GM18870 (cell line): ENCODE measurements at regions not wholly inside any gene's neighbourhood (a gene's known extent, or its start where the extent isn't known, plus 50 kb on each side); places are given as distances from the start of the nearest gene placed in this dataset.
"Not testable (repeated sequence)": the region's sequence is repeated elsewhere in the genome, so short reads cannot be mapped to it uniquely, and the experiment has no call there.

Source experiments
- ATAC-seq: cut with Tn5 transposase; IDR thresholded peaks from one replicate; pipeline ENCODE4 v1.9.1; 2021; ENCODE audit warnings: moderate library complexity; ENCODE audit not compliant: unreplicated experiment

- no peak for ATAC-seq
These were observed 826.5 kb downstream of the KCNA4 start for GRCh38 chr11:29190313-29190712.

DNA sequence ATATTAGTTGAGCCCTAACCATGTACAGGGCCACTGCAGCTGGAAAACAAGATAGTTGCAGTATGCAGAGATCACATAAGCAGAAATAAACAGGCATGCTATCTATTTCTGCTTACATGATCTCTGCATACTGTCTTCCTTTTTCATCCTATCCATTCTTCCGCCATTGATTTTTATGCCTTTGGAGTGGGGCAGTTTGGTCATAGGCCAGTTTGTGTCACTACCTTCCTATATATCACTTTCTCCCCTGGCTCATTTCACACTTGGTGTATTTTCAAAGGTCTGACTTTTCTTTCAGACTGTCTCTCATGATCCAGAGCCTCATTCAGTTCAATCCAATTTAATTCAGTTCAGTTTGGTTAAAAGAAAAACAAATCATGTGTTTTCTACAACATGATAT lies 829.6 kb downstream of the KCNA4 start:
- ATAC-seq = no peak

GRCh38 chr11:29184939-29185890 lies 831.6 kb downstream of the KCNA4 start:
- no peak for ATAC-seq

DNA sequence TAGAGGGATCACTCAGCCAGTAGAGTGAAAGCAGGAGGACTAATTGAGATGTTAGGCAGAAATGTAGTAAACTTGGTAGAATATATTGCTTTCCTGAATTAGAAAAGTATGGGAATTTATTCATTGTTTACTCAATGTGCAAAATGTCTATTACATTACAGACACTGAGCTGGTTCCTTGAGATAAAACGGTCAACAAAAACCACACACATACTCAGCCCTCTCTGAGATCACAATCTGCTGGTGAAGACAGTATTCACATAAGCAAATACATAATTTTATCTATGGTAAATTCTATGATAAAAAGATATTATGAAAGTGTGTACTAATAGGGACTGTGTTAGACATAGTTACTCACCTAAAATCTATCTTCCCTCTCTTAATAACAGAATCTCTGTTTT lies 833.5 kb downstream of the KCNA4 start:
- ATAC-seq = no peak

DNA sequence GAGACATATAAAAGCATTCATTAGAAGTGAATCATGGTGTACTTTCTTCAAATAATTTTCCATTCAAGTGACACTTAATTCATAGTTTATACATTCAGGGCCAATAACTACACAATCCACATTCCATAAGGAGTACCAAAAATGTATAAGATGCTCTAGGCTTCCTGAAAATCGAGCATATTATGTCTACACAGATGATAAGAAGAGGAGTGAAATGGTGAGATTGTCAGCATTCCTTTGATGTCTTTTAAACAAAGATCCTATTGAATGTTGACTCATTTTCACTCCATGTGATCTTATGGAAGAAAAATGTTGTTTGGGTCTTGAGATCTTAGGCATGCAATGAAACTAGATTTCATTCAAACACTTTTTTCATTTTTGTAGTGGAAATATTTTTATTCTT lies 843.2 kb downstream of the KCNA4 start:
- ATAC-seq = no peak

DNA sequence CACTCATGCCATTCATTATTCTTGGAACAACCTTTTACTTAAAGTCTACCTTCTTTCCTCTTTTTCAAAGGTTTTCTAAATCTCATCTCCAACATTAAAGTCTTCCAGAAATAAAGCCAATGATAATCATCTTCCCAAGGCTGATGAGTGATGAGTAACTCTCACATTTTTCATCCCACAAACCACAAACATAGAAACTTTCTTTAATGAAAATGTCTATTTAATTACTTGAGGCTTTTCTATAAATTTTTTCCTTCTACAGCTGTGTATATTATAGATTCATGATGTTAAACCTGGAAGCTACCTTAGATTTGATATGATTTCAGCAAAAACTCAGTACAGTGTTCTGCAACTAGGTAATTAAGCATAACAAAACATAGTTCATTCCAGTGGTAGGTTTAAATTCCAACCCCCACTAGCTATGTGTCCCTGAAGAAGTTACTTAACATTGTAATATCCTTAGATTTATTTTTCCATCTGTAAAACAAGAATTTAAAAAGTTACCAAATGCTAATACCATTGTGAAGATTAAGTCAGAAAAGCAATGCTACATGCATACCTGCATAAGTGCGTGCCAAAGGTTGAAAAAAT lies 845.4 kb downstream of the KCNA4 start:
- ATAC-seq = no peak

GRCh38 chr11:29166306-29166705 lies 850.5 kb downstream of the KCNA4 start:
- no peak for ATAC-seq

- no peak for ATAC-seq
These were observed 853.6 kb downstream of the KCNA4 start for GRCh38 chr11:29163231-29163630.

DNA sequence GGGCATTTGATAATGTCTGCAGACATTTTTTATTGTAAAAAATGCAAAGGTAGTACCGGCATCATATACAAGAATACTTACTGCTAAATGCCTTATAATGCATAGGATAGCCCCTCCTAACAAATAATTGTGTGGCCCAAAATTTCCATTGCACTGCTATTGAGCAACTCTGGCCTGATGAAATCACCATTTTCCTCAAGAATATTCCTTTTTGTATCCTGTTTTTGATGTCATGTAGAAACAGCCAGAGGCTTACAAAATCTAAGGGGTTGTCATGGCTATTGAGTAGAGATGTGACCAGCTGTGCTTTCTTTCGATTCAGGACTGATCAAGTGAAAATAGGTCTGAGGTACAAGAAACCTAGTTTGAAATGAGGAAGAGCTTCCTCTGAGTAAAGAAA lies 854.3 kb downstream of the KCNA4 start:
- no peak for ATAC-seq

DNA sequence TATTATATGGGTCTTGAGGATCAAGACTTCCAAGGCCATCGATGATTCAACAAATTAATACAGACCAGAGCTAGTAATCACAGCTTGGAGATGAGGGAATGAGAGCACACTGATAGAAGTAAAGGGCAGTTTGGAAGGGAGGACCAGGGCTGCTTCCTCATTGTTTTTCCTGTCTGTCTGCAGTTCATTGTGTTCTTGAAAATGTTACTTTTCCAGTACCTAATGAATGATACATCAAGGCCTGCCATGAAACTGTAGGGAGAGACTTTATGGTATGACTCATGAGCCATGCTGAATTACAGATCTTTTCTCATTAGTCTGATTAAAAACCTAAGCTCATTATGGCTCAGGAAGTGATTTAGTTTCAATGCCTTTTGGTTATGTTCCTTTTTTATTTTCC lies 855.6 kb downstream of the KCNA4 start:
- ATAC-seq = no peak

GRCh38 chr11:29159552-29160465 lies 857.0 kb downstream of the KCNA4 start:
- peak; percentile 93 for ATAC-seq

DNA sequence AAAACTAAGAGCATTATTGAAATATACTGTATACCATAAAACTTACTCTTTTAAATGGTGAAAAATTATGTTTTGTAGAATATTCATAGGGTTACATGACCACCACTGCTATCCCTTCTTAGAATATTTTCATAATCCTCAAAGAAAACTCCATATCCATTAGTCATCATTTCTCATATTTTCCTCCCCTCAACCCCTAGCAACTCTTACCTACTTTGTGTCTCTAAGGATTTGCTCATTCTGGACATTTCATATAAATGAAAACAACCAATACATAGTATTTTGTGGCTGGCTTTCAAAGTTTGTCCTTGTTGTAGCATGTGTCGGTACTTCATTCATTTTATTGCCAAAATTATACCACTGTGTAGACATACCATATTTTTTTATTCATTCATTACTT lies 863.8 kb downstream of the KCNA4 start:
- ATAC-seq = no peak

- ATAC-seq = not testable (repeated sequence)
These were observed 874.3 kb downstream of the KCNA4 start for GRCh38 chr11:29142573-29142972.

GRCh38 chr11:29135504-29135903 lies 881.3 kb downstream of the KCNA4 start:
- ATAC-seq = no peak

- no peak for ATAC-seq
These were observed 885.8 kb downstream of the KCNA4 start for GRCh38 chr11:29131055-29131454.

GRCh38 chr11:29129844-29130243 lies 887.0 kb downstream of the KCNA4 start:
- ATAC-seq = no peak

DNA sequence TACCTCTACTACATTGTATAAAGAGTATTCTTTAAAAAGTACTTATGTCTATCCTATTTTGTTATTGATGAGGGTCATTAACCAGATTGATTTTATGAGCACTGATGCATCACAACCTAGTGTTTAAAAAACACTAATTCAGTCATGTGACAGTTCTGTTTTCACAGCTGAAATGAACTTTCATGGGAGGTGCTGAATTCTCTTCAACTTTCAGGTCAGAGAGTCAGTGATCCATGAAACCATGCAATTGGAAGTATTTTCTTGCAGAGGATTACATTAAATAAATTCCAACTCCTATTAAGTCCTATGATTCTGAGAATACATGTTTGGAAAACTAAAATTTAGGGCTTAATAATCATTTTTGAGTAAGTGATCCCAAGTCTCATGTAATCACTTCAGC lies 889.4 kb downstream of the KCNA4 start:
- ATAC-seq = no peak

GRCh38 chr11:29125606-29126005 lies 891.2 kb downstream of the KCNA4 start:
- ATAC-seq = no peak

- no peak for ATAC-seq
These were observed 892.4 kb downstream of the KCNA4 start for GRCh38 chr11:29124470-29124869.

DNA sequence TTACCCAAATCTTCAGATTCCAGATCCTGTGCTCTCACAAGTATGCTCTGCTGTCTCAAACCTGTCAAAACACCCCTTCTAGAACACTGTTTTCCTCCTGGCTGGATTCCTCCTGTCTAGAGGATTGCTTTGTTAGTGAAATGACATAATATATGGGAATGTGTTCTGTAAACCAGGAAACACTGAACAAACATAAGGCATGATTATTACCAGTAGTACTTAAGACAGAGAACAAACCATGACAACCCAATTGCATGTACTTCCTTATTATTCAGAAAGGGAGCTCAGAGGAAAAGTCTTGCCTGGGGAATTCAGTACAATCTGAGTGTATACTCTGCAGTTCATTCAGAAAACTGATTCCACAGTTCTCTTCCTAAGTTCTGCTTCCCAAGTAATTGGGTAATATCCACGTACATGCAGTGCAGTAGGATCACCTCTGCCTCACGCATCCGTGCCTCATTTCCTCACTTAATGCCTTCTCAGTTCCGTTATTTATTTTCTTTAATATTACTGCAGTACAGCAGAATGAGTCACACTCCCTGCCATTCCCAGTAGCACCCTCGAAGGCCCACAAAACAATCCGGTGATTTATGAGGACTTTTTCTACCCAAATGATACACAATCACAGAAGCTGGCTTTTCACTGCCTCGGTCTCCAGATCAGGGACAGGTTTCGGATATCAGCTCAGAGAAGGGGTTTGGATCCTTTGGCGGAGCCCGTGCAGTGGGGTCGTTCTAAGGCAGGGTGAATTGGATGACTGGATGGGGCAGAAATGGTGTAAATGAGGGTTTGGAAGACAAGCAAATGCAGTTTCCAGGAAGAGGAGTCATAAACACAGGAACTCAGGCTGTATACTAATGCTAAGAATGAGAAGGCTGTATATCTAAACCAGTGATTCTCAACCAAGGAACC lies 896.9 kb downstream of the KCNA4 start:
- ATAC-seq = no peak
